ENCODE measurements at regions not wholly inside any gene's neighbourhood (a gene's known extent, or its start where the extent isn't known, plus 50 kb on each side); places are given as distances from the start of the nearest gene placed in this dataset.

GRCh38 chr9:107710546-107710945, 221.0 kb upstream of the KLF4 start:
- intact Hi-C loops (cut with DNase I; ENCODE audit: low total_unique reads): no loop called here
- 64 to 91% (median 81%) methylated on average over 1 of the region's 1 CpG for WGBS, 5 donors
- DNase-seq: no peak
- no peaks in the 10 kb centered on the region for H3K9me3 ChIP-seq
- no peak overlapping the region for H3K27ac ChIP-seq
- TF ChIP-seq POLR2A (IDR thresholded peaks at IDR 0.05) (no peak), EP300 (IDR thresholded peaks at IDR 0.05) (no peak), CTCF (IDR thresholded peaks at IDR 0.05) (no peak), POLR2AphosphoS5 (IDR thresholded peaks at IDR 0.05) (no peak)
- no peak overlapping the region for H3K4me3 ChIP-seq
- H3K4me1 ChIP-seq: peaks cover 0 to 7% (median 0%) of the 10 kb centered on the region in 4 donors
- no peaks in the 10 kb centered on the region for H3K36me3 ChIP-seq
- no peaks in the 10 kb centered on the region for H3K27me3 ChIP-seq

DNA sequence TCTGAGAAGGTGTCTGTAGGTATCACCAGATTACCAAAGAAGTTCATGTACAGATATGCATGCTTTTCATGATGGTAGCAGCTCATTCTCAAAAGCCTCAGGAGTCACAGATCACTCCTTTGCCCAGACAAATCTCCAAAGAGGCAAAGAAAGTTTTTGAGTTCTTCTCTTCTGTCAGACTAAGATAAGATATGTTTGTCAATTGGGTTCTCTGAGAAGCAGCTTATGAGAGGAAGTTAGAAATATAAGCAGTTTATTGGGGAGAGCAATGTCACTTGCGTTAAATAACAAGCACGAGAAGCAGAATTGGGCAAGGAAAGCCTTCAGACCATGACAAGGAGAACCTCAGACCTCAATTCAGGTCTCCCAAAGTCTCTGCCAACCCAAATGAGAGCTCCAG, 219.2 kb upstream of the KLF4 start:
- Histone ChIP-seq H3K27ac (no peak overlapping the region), H3K4me1 (peaks cover 0 to 7% (median 0%) of the 10 kb centered on the region in 4 donors), H3K4me3 (no peak overlapping the region), H3K9me3 (no peaks in the 10 kb centered on the region), H3K36me3 (no peaks in the 10 kb centered on the region), H3K27me3 (no peaks in the 10 kb centered on the region)
- intact Hi-C loops (cut with DNase I; ENCODE audit: low total_unique reads): no loop called here
- no peak for DNase-seq
- WGBS, 5 donors: 90 to 96% (median 91%) methylated on average over 2 of the region's 2 CpGs
- TF ChIP-seq EP300 (IDR thresholded peaks at IDR 0.05): no peak
- no peak for TF ChIP-seq POLR2AphosphoS5 (IDR thresholded peaks at IDR 0.05)
- no peak for TF ChIP-seq CTCF (IDR thresholded peaks at IDR 0.05)
- TF ChIP-seq POLR2A (IDR thresholded peaks at IDR 0.05): no peak

- intact Hi-C loops (cut with DNase I; ENCODE audit: low total_unique reads): no loop called here
- DNase-seq: no peak
- Histone ChIP-seq H3K9me3 (no peaks in the 10 kb centered on the region), H3K36me3 (no peaks in the 10 kb centered on the region), H3K27me3 (no peaks in the 10 kb centered on the region), H3K4me3 (no peak overlapping the region), H3K4me1 (peaks cover 0 to 7% (median 0%) of the 10 kb centered on the region in 4 donors), H3K27ac (no peak overlapping the region)
- TF ChIP-seq EP300 (IDR thresholded peaks at IDR 0.05) (no peak), POLR2AphosphoS5 (IDR thresholded peaks at IDR 0.05) (no peak), CTCF (IDR thresholded peaks at IDR 0.05) (no peak), POLR2A (IDR thresholded peaks at IDR 0.05) (no peak)
- 82 to 94% (median 90%) methylated on average over 7 of the region's 7 CpGs for WGBS, 5 donors
Observed at GRCh38 chr9:107707915-107708441, 218.4 kb upstream of the KLF4 start.

- TF ChIP-seq POLR2A (IDR thresholded peaks at IDR 0.05): no peak
- no peak for TF ChIP-seq POLR2AphosphoS5 (IDR thresholded peaks at IDR 0.05)
- TF ChIP-seq EP300 (IDR thresholded peaks at IDR 0.05): no peak
- TF ChIP-seq CTCF (IDR thresholded peaks at IDR 0.05): no peak
- WGBS, 5 donors: 53 to 86% (median 59%) methylated on average over 6 of the region's 6 CpGs
- Histone ChIP-seq H3K36me3 (no peaks in the 10 kb centered on the region), H3K4me3 (no peak overlapping the region), H3K4me1 (peaks cover 0 to 7% (median 0%) of the 10 kb centered on the region in 4 donors), H3K27me3 (no peaks in the 10 kb centered on the region), H3K9me3 (no peaks in the 10 kb centered on the region), H3K27ac (no peak overlapping the region)
- peak in 1 of 2 donors; percentile 36 for DNase-seq
- intact Hi-C loops (cut with DNase I; ENCODE audit: low total_unique reads): no loop called here
Observed at GRCh38 chr9:107707428-107707837, 217.9 kb upstream of the KLF4 start.
